Stimulated activated naive B cell treated with anti-CD40 and anti-IgM and Interleukin-4, amounts not matched to agents 10 μg/mL and 1 μg/mL and 100 μg/mL, for 72 hours (primary cell): ENCODE measurements at regions not wholly inside any gene's neighbourhood (a gene's known extent, or its start where the extent isn't known, plus 50 kb on each side); places are given as distances from the start of the nearest gene placed in this dataset.

Source experiments
- ATAC-seq, 2 donors: fragments of 150-1000 bp; cut with Tn5 transposase; replicated peaks; 2 replicates each; pipeline ENCODE4 v1.10.0; 2021; ENCODE audit warnings: moderate library complexity in 1 of 2
- DNase-seq: peaks from one replicate; pipeline ENCODE4 v3.0.0; 2021
- H3K27ac Mint-ChIP-seq: one replicate; pipeline ENCODE4 v1.8.0; 2022; ENCODE audit warnings: mild to moderate bottlenecking, mixed read lengths
- H3K27me3 Mint-ChIP-seq, 2 donors: one replicate each; pipeline ENCODE4 v1.8.0; 2022; ENCODE audit warnings: mixed read lengths in 2 of 2
- H3K36me3 Mint-ChIP-seq, 2 donors: one replicate each; pipeline ENCODE4 v1.8.0; 2022; ENCODE audit warnings: mixed read lengths in 2 of 2, mild to moderate bottlenecking in 1 of 2
- H3K4me1 Mint-ChIP-seq, 2 donors: one replicate each; pipeline ENCODE4 v1.8.0; 2022; ENCODE audit warnings: mixed read lengths in 2 of 2, mild to moderate bottlenecking in 1 of 2
- H3K4me3 Mint-ChIP-seq, 2 donors: one replicate each; pipeline ENCODE4 v1.8.0; 2022; ENCODE audit warnings: mild to moderate bottlenecking in 2 of 2, mixed read lengths in 2 of 2, moderate library complexity in 1 of 2
- H3K9me3 Mint-ChIP-seq, 2 donors: one replicate each; pipeline ENCODE4 v1.8.0; 2022; ENCODE audit warnings: mixed read lengths in 2 of 2, mild to moderate bottlenecking in 1 of 2

DNA sequence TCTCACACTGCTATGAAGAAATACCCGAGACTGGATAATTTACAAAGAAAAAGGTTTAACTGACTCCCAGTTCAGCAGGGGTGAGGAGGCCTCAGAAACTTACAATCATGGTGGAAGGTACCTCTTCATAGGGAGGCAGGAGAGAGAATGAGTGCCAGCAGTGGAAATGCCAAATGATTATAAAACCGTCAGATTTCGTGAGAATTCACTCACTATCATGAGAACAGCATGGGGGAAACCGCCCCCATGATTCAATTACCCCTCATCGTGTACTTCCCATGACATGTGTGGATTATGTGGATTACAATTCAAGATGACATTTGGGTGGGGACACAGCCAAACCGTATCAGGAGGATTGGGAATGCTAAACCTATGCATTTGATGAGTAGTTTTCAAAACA, 380.3 kb upstream of the SPHKAP start:
- ATAC-seq, result no peak
- Mint-ChIP-seq H3K4me1 (no peaks in the 10 kb centered on the region), H3K9me3 (peaks cover 2 to 6% of the 10 kb centered on the region in 2 donors), H3K4me3 (no peak overlapping the region), H3K36me3 (no peaks in the 10 kb centered on the region), H3K27me3 (no peaks in the 10 kb centered on the region), H3K27ac (no peak overlapping the region)
- no peak for DNase-seq

DNA sequence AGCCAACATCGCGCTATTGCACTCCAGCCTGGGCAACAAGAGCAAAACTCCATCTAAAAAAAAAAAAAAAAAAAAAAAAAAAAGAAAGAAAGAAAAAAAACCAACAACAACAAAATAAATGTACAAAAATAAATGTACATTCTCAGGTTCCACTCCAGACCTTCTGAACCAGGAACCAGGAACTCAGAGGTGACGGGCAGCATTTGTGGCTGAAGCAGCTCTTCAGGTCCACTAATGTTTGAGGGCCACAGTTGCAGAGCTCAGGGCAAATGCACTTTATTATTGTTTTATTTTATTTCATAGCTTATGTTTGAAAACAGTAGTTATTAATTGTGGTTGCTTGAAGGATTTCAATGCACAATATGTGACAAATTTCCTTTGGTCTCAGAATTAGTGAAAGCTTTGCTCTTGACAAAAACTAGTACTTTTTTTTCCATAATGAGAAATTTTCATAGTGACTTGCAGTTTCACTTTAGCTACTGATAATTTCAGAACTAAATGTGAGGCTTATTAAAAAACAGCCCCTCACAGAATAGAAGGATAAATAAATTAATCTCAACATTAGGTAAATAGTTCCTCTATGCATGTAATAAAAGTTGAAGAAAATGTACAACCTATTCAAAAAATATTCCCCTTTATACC, 378.4 kb upstream of the SPHKAP start:
- no peaks in the 10 kb centered on the region for H3K27me3 Mint-ChIP-seq
- peaks cover 0 to 10% of the 10 kb centered on the region in 2 donors for H3K9me3 Mint-ChIP-seq
- ATAC-seq (no peak), DNase-seq (no peak)
- H3K4me1 Mint-ChIP-seq, result no peaks in the 10 kb centered on the region
- H3K36me3 Mint-ChIP-seq, result no peaks in the 10 kb centered on the region
- no peak overlapping the region for H3K4me3 Mint-ChIP-seq
- H3K27ac Mint-ChIP-seq, result no peak overlapping the region

DNA sequence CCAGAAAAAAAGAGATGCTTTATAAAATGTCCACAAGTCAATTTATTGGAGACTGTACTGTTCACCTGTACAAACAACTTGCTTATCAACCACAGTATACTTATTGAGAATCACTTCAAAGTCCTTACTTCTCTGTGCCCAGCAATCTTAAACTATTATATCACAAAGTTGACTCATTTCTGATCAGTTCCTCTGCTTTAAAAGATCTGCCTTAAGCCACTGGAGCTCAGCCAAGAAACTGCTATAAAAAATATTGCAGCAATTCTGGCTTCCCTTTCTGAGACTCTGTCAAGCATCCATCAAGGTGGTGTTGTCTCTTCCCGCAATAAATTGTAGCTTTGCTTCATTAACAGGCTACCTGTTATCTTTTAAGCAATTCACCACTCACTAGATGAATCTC, 375.2 kb upstream of the SPHKAP start:
- ATAC-seq (no peak), DNase-seq (no peak)
- Mint-ChIP-seq H3K27me3 (no peaks in the 10 kb centered on the region), H3K4me1 (no peaks in the 10 kb centered on the region), H3K9me3 (peaks cover 0 to 4% of the 10 kb centered on the region in 2 donors), H3K4me3 (no peak overlapping the region), H3K36me3 (no peaks in the 10 kb centered on the region), H3K27ac (no peak overlapping the region)

GRCh38 chr2:228549441-228550007, 368.0 kb upstream of the SPHKAP start:
- ATAC-seq, result no peak
- H3K4me3 Mint-ChIP-seq, result no peak overlapping the region
- no peaks in the 10 kb centered on the region for H3K27me3 Mint-ChIP-seq
- H3K4me1 Mint-ChIP-seq, result no peaks in the 10 kb centered on the region
- peaks cover 3% of the 10 kb centered on the region in 2 donors for H3K9me3 Mint-ChIP-seq
- no peak overlapping the region for H3K27ac Mint-ChIP-seq
- no peaks in the 10 kb centered on the region for H3K36me3 Mint-ChIP-seq
- DNase-seq, result no peak

- DNase-seq (no peak), ATAC-seq (no peak)
- Mint-ChIP-seq H3K4me3 (no peak overlapping the region), H3K27ac (no peak overlapping the region), H3K27me3 (no peaks in the 10 kb centered on the region), H3K9me3 (peaks cover 3% of the 10 kb centered on the region in 2 donors), H3K4me1 (no peaks in the 10 kb centered on the region), H3K36me3 (no peaks in the 10 kb centered on the region)
Observed at GRCh38 chr2:228548230-228548629, 366.7 kb upstream of the SPHKAP start.

- H3K27ac Mint-ChIP-seq, result no peak overlapping the region
- no peaks in the 10 kb centered on the region for H3K27me3 Mint-ChIP-seq
- H3K36me3 Mint-ChIP-seq, result no peaks in the 10 kb centered on the region
- ATAC-seq (no peak), DNase-seq (no peak)
- no peaks in the 10 kb centered on the region for H3K4me1 Mint-ChIP-seq
- peaks cover 3% of the 10 kb centered on the region in 2 donors for H3K9me3 Mint-ChIP-seq
- no peak overlapping the region for H3K4me3 Mint-ChIP-seq
Observed at GRCh38 chr2:228545748-228546145, 364.3 kb upstream of the SPHKAP start.

DNA sequence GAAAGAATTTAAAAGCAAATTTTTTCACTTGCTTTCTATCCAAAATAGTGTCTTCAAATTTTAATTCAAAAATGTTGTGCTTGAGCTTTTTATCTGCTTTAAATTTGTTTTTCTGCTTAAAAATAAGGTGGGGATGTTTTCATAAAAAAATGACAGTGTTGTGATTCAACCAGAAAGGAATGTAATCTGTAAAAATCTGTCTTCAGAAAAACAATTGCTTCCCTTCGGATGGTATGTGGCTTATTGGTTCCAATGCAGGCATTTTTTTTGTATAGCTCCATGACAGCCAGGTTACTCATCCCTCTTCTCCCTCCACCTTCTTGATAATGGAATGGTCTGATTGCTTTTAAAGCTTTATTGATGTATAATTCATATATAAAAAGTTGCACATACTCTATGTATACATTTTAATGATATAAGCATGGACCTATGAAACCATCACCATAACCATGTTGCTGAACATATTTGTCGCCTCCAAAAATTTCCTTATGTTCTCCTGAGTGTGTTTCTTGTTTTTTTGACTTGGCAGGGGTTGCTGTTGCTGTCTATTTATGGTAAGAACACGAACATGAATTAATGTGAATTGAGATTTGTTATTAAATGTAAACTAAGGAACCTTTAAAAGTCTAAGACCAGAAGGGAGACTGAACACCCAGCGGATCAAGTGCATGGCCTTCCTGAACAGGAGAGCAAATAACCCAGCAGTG, 363.7 kb upstream of the SPHKAP start:
- H3K36me3 Mint-ChIP-seq, result no peaks in the 10 kb centered on the region
- H3K9me3 Mint-ChIP-seq, result peaks cover 3% of the 10 kb centered on the region in 2 donors
- DNase-seq (no peak), ATAC-seq (no peak)
- no peak overlapping the region for H3K4me3 Mint-ChIP-seq
- H3K27ac Mint-ChIP-seq, result no peak overlapping the region
- no peaks in the 10 kb centered on the region for H3K27me3 Mint-ChIP-seq
- H3K4me1 Mint-ChIP-seq, result no peaks in the 10 kb centered on the region

DNA sequence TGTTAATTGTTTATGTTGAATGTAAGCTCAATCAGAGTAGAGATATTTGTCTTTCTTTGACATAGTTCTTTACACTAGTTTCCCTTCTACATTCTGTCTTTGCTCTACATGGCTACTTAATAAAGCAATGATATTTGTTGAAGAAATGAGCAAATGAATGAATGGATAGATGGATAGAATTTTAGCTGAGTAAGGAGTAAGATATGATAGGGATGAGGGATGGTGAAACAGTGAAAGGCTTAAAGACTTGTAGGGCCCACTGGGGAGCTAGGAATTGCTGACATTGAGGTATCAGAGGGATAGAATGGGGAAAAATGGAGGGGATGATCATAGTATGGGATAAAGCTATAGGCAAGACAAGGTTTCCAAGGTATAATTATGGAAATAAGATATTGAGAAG, 361.6 kb upstream of the SPHKAP start:
- DNase-seq, result no peak
- no peak overlapping the region for H3K4me3 Mint-ChIP-seq
- H3K27me3 Mint-ChIP-seq, result no peaks in the 10 kb centered on the region
- no peak overlapping the region for H3K27ac Mint-ChIP-seq
- no peak for ATAC-seq
- H3K4me1 Mint-ChIP-seq, result no peaks in the 10 kb centered on the region
- peaks cover 0 to 3% of the 10 kb centered on the region in 2 donors for H3K9me3 Mint-ChIP-seq
- no peaks in the 10 kb centered on the region for H3K36me3 Mint-ChIP-seq

DNA sequence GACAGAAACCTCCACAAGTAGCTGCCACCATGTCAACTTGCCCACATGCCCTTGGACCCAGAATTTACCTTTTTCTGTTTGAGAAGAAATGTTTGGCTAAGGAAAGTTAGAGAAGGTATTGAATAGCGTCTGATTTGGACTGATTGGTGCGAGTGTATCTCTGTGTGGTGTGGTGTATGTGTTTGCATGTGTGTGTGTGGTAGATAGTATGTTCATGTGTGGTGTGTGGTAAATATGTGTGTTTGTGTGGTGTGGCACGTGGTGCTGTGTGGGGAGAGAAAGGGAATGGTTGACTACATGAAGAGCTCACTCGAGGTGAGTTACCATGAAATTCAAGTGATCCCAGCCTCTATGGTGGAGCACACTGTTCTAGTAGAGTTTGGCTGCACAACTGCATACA, 360.8 kb upstream of the SPHKAP start:
- Mint-ChIP-seq H3K27me3 (no peaks in the 10 kb centered on the region), H3K4me1 (no peaks in the 10 kb centered on the region)

DNA sequence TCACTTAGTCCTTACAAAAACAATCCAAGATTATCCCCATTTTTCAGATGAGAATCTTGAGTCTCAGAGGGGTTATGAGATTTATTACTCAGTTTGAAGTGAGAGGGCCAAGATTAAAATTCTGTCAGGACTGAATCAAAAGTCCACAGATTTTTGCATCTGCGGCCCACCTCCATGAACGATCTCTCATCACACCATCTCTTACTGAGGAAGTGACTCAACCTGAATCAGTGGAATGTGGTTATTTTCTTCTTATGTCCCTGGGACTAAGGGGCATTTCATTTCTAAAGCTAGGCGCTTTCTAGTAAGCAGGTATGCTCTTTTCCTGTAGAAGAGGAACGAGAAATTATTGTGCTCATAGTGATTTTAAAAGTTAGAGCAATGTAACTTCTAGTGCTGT, 360.3 kb upstream of the SPHKAP start:
- Mint-ChIP-seq H3K27me3 (no peaks in the 10 kb centered on the region), H3K4me3 (no peak overlapping the region)

More for the DNA sequence above, 360.8 kb upstream of the SPHKAP start:
- H3K9me3 Mint-ChIP-seq, result peaks cover 0 to 6% of the 10 kb centered on the region in 2 donors
- no peak overlapping the region for H3K27ac Mint-ChIP-seq
- no peaks in the 10 kb centered on the region for H3K36me3 Mint-ChIP-seq
- H3K4me3 Mint-ChIP-seq, result no peak overlapping the region
- DNase-seq, result no peak
- ATAC-seq, result peak in 1 of 2 donors; percentile 5

DNA sequence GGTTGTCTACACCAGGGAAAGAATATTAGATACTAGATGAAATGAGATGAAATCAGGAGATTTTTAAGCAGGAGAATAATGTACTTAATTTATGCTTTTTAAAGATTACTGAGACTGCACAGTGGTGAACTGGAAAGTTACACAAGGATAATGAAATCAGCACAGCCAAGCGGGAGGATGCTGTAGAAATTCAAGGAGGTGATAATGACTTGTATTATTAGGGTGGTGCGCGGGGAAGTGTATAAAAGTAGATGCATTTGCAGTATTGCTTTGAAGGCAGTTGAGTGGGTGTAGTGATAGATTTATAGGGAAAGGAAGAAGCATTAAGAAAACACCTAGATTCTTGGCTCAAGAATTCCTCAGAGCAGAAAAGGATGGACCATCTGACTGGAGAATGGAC, 359.5 kb upstream of the SPHKAP start:
- Mint-ChIP-seq H3K4me3 (no peak overlapping the region), H3K36me3 (no peaks in the 10 kb centered on the region), H3K27me3 (no peaks in the 10 kb centered on the region), H3K9me3 (peaks cover 0 to 3% of the 10 kb centered on the region in 2 donors), H3K27ac (no peak overlapping the region), H3K4me1 (no peaks in the 10 kb centered on the region)
- DNase-seq (no peak), ATAC-seq (no peak)

More for the DNA sequence above, 360.3 kb upstream of the SPHKAP start:
- no peak overlapping the region for H3K27ac Mint-ChIP-seq
- peaks cover 0 to 3% of the 10 kb centered on the region in 2 donors for H3K9me3 Mint-ChIP-seq
- no peak for DNase-seq
- no peaks in the 10 kb centered on the region for H3K4me1 Mint-ChIP-seq
- H3K36me3 Mint-ChIP-seq, result no peaks in the 10 kb centered on the region
- ATAC-seq, result no peak

DNA sequence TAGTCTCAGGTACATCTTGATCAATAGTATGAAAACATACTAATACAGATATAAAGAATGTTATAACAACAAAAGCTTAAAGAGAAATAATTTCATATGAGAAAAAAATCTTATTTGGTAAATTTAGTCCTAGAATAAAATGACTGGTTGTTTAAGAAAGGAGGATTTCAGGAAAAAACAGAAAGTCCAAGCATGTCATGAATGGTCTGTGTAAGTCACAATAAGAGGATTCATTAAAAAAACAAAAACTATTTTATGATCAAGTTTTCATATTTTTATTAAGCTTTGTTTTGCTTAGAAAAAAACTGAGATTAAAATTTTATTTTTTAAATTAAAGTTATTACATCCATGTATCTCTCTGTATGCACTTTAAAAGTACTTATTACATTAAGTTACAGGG, 353.9 kb upstream of the SPHKAP start:
- peaks cover 4 to 5% of the 10 kb centered on the region in 2 donors for H3K9me3 Mint-ChIP-seq
- no peaks in the 10 kb centered on the region for H3K36me3 Mint-ChIP-seq
- H3K4me1 Mint-ChIP-seq, result no peaks in the 10 kb centered on the region

GRCh38 chr2:228533156-228533555, 351.7 kb upstream of the SPHKAP start:
- H3K27me3 Mint-ChIP-seq, result no peaks in the 10 kb centered on the region
- ATAC-seq, result no peak

More for the DNA sequence above, 353.9 kb upstream of the SPHKAP start:
- ATAC-seq, result no peak
- Mint-ChIP-seq H3K4me3 (no peak overlapping the region), H3K27me3 (no peaks in the 10 kb centered on the region), H3K27ac (no peak overlapping the region)
- no peak for DNase-seq

DNA sequence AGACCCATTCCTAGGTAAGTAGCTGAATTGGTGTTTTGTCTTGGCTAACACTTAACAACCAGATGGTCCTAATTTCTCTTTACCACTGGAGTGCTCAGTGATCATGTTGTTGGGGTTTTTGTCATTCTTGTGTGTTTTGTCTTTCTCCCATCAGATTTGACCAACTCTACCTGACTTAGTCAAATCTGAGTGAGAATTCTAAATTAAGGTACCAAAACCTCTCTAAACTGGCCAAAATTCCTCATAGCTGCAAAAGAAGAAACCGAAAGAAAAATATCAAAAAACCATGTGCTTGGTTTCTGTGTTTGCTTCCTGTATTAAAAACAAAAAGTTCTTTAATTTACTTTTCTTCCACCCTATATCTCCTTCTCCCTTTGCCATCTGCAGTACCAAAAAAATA, 350.7 kb upstream of the SPHKAP start:
- Mint-ChIP-seq H3K4me3 (no peak overlapping the region), H3K4me1 (no peaks in the 10 kb centered on the region), H3K9me3 (peaks cover 3 to 8% of the 10 kb centered on the region in 2 donors), H3K27me3 (no peaks in the 10 kb centered on the region), H3K36me3 (no peaks in the 10 kb centered on the region), H3K27ac (no peak overlapping the region)
- DNase-seq (no peak), ATAC-seq (no peak)

More at GRCh38 chr2:228533156-228533555, 351.7 kb upstream of the SPHKAP start:
- H3K4me1 Mint-ChIP-seq, result no peaks in the 10 kb centered on the region
- no peak for DNase-seq
- H3K9me3 Mint-ChIP-seq, result peaks cover 5 to 8% of the 10 kb centered on the region in 2 donors
- H3K36me3 Mint-ChIP-seq, result no peaks in the 10 kb centered on the region
- H3K4me3 Mint-ChIP-seq, result no peak overlapping the region
- H3K27ac Mint-ChIP-seq, result no peak overlapping the region
